ENCODE measurements at regions not wholly inside any gene's neighbourhood (a gene's known extent, or its start where the extent isn't known, plus 50 kb on each side); places are given as distances from the start of the nearest gene placed in this dataset.

GRCh38 chr5:124410539-124411488 lies 335.6 kb downstream of the ZNF608 start:
- no peak for DNase-seq

GRCh38 chr5:124408738-124409453 lies 337.5 kb downstream of the ZNF608 start:
- no peak for DNase-seq

GRCh38 chr5:124404796-124405195 lies 341.6 kb downstream of the ZNF608 start:
- DNase-seq: no peak

GRCh38 chr5:124403281-124403680 lies 343.2 kb downstream of the ZNF608 start:
- no peak for DNase-seq

GRCh38 chr5:124402144-124402581 lies 344.3 kb downstream of the ZNF608 start:
- no peak for DNase-seq

- DNase-seq: no peak
These were observed 344.8 kb downstream of the ZNF608 start for GRCh38 chr5:124401476-124402143.

- DNase-seq: no peak
These were observed 346.9 kb downstream of the ZNF608 start for GRCh38 chr5:124399426-124399961.

- no peak for DNase-seq
These were observed 348.0 kb downstream of the ZNF608 start for GRCh38 chr5:124398460-124398859.

- no peak for DNase-seq
These were observed 349.1 kb downstream of the ZNF608 start for GRCh38 chr5:124397317-124397716.

GRCh38 chr5:124395926-124396325 lies 350.5 kb downstream of the ZNF608 start:
- DNase-seq: no peak

GRCh38 chr5:124395287-124395686 lies 351.2 kb downstream of the ZNF608 start:
- DNase-seq: peak; percentile 1

- no peak for DNase-seq
These were observed 351.7 kb downstream of the ZNF608 start for GRCh38 chr5:124394700-124395245.

- DNase-seq: no peak
These were observed 352.7 kb downstream of the ZNF608 start for GRCh38 chr5:124393584-124394379.

- DNase-seq: no peak
These were observed 362.7 kb downstream of the ZNF608 start for GRCh38 chr5:124383693-124384092.

GRCh38 chr5:124377386-124377785 lies 369.1 kb downstream of the ZNF608 start:
- no peak for DNase-seq

- no peak for DNase-seq
These were observed 372.6 kb downstream of the ZNF608 start for GRCh38 chr5:124373883-124374282.

GRCh38 chr5:124372457-124372856 lies 374.0 kb downstream of the ZNF608 start:
- no peak for DNase-seq

- DNase-seq: no peak
These were observed 375.2 kb downstream of the ZNF608 start for GRCh38 chr5:124371111-124371706.

- DNase-seq: no peak
These were observed 375.8 kb downstream of the ZNF608 start for GRCh38 chr5:124370601-124371000.

- DNase-seq: peak; percentile 74
These were observed 381.1 kb downstream of the ZNF608 start for GRCh38 chr5:124365361-124365801.

GRCh38 chr5:124355928-124356327 lies 390.5 kb downstream of the ZNF608 start:
- DNase-seq: no peak
